ENCODE measurements at regions not wholly inside any gene's neighbourhood (a gene's known extent, or its start where the extent isn't known, plus 50 kb on each side); places are given as distances from the start of the nearest gene placed in this dataset.

DNA sequence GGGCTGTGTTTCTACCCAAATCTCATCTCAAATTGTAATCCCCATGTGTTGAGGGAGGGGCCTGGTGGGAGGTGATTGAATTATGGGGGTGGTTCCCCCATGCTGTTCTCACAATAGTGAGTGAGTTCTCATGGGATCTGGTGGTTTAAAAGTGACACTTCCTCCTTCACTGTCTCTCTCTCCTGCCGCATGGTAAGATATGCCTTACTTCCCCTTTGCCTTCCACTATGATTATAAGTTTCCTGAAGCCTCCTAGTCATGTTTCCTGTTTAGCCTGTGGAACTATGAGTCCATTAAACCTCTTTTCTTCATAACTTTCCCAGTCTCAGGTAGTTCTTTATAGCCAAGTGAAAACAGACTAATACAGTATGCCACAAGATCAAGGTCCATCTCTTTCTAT is 70.0 kb upstream of the MSX1 start:
- TF ChIP-seq, protein P1, sequence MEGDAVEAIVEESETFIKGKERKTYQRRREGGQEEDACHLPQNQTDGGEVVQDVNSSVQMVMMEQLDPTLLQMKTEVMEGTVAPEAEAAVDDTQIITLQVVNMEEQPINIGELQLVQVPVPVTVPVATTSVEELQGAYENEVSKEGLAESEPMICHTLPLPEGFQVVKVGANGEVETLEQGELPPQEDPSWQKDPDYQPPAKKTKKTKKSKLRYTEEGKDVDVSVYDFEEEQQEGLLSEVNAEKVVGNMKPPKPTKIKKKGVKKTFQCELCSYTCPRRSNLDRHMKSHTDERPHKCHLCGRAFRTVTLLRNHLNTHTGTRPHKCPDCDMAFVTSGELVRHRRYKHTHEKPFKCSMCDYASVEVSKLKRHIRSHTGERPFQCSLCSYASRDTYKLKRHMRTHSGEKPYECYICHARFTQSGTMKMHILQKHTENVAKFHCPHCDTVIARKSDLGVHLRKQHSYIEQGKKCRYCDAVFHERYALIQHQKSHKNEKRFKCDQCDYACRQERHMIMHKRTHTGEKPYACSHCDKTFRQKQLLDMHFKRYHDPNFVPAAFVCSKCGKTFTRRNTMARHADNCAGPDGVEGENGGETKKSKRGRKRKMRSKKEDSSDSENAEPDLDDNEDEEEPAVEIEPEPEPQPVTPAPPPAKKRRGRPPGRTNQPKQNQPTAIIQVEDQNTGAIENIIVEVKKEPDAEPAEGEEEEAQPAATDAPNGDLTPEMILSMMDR (IDR thresholded peaks at IDR 0.05): no peak
- TF ChIP-seq POLR2A (IDR thresholded peaks at IDR 0.05): no peak
- Histone ChIP-seq H3K27ac (no peak overlapping the region), H3K36me3 (replicated peaks in 1 of 2; ENCODE audit: insufficient read depth in 1 of 2, low read depth in 2 of 2) (no peaks in the 10 kb centered on the region), H3K4me1 (no peaks in the 10 kb centered on the region), H3K27me3 (no peaks in the 10 kb centered on the region), H3K4me3 (no peak overlapping the region), H3K9me3 (peaks cover 0 to 8% (median 0%) of the 10 kb centered on the region in 3 donors)
- no peak for DNase-seq
- WGBS, 2 donors: 79 to 90% methylated on average over 1 of the region's 1 CpG
- intact Hi-C loops (cut with DNase I): no loop called here
- no peak for ATAC-seq

DNA sequence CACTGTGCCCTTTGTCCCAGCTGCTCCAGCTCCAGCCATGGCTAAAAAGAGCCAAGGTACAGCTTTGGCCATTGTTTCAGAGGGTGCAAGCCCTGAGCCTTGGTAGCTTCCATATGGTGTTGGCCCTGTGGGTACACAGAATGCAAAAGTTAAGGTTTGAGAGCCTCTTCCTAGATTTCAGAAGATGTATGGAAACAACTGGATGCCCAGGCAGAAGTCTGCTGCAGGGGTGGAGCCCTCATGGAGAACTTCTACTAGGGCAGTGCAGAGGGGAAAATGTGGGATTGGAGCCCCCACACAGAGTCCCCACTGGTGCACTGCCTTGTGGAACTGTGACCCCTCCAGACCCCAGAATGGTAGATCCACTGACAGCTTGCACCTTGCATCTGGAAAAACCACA is 70.9 kb upstream of the MSX1 start:
- DNase-seq (no peak), ATAC-seq (no peak)
- H3K27ac ChIP-seq: no peak overlapping the region
- no peak overlapping the region for H3K4me3 ChIP-seq
- intact Hi-C loops (cut with DNase I): no loop called here
- TF ChIP-seq, protein P1 (IDR thresholded peaks at IDR 0.05): no peak
- TF ChIP-seq POLR2A (IDR thresholded peaks at IDR 0.05): no peak
- no peaks in the 10 kb centered on the region for H3K36me3 ChIP-seq (replicated peaks in 1 of 2; ENCODE audit: insufficient read depth in 1 of 2, low read depth in 2 of 2)
- no peaks in the 10 kb centered on the region for H3K4me1 ChIP-seq
- H3K9me3 ChIP-seq: peaks cover 0 to 8% (median 0%) of the 10 kb centered on the region in 3 donors
- no peaks in the 10 kb centered on the region for H3K27me3 ChIP-seq

DNA sequence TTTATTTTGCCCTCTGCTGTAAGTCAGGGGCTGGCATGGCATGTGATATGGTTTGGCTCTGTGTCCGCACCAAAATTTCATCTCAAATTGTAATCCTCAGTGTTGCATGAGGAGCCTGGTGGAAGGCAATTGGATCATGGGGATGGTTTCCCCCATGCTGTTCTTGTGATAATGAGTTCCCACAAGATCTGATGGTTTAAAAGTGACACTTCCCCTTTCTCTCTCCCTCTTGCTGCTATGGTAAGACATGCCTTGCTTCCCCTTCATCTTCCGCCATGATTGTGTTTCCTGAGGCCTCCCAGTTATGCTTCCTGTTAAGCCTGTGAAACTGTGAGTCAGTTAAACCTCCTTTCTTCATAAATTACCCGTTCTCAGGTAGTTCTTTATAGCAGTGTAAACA is 72.0 kb upstream of the MSX1 start:
- WGBS, 2 donors: 62 to 79% methylated on average over 3 of the region's 3 CpGs
- ATAC-seq: no peak

DNA sequence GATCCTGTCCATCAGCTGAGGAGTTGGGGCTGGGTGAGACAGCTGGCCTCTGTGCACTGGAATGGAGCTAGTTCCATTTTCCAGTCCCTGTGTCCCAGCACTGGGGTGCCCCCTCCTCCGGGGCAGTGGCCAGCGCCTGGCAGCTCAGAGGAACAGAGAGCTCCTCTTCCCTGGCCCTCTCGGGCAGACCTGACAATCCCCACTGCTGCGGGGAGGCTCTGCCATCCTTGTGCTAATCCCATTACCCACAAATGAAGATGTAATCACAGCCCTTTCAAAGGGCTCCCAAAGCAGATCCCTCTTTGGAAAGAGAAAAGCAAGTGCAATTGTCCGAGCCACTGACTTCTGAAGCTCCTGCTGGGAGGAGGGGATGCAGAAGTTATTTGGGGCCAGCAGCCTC is 75.1 kb upstream of the MSX1 start:
- intact Hi-C loops (cut with DNase I): no loop called here
- WGBS, 2 donors: 43 to 67% methylated on average over 1 to 5 of the region's 5 CpGs

More for the DNA sequence above, 72.0 kb upstream of the MSX1 start:
- no peaks in the 10 kb centered on the region for H3K27me3 ChIP-seq
- peaks cover 0 to 8% (median 0%) of the 10 kb centered on the region in 3 donors for H3K9me3 ChIP-seq
- TF ChIP-seq, protein P1 (IDR thresholded peaks at IDR 0.05): no peak
- no peak for TF ChIP-seq POLR2A (IDR thresholded peaks at IDR 0.05)
- H3K4me3 ChIP-seq: no peak overlapping the region
- no peaks in the 10 kb centered on the region for H3K36me3 ChIP-seq (replicated peaks in 1 of 2; ENCODE audit: insufficient read depth in 1 of 2, low read depth in 2 of 2)
- no peak overlapping the region for H3K27ac ChIP-seq
- no peaks in the 10 kb centered on the region for H3K4me1 ChIP-seq
- no peak for DNase-seq
- intact Hi-C loops (cut with DNase I): no loop called here

DNA sequence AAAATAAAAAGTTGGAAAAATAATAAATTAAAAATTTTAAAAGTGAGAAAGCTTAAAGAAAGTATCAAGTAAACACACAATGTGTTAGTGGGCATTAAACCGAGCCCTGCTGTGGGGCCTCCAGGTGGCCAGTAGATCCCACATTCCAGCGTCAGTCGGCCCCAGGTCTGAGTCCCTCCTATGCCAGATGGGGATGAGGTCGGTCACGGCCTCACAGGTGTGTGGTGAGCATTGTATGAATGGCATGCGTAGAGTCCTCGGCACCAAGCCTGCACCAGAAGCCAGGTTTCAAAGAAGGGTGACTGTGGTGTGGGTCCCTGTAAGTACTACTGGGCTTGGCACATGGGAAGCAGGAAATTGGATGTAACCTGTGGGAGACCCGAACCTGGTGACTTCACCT is 75.6 kb upstream of the MSX1 start:
- Histone ChIP-seq H3K4me1 (no peaks in the 10 kb centered on the region), H3K27me3 (no peaks in the 10 kb centered on the region), H3K4me3 (no peak overlapping the region), H3K9me3 (peaks cover 0 to 5% (median 0%) of the 10 kb centered on the region in 3 donors), H3K36me3 (replicated peaks in 1 of 2; ENCODE audit: insufficient read depth in 1 of 2, low read depth in 2 of 2) (no peaks in the 10 kb centered on the region), H3K27ac (no peak overlapping the region)
- DNase-seq: no peak
- intact Hi-C loops (cut with DNase I): no loop called here
- TF ChIP-seq POLR2A (IDR thresholded peaks at IDR 0.05): no peak
- TF ChIP-seq, protein P1 (IDR thresholded peaks at IDR 0.05): no peak
- no peak for ATAC-seq
- 53 to 54% methylated on average over 8 of the region's 8 CpGs for WGBS, 2 donors

More for the DNA sequence above, 75.1 kb upstream of the MSX1 start:
- H3K4me1 ChIP-seq: no peaks in the 10 kb centered on the region
- H3K9me3 ChIP-seq: peaks cover 0 to 8% (median 0%) of the 10 kb centered on the region in 3 donors
- ATAC-seq (no peak), DNase-seq (no peak)
- H3K36me3 ChIP-seq (replicated peaks in 1 of 2; ENCODE audit: insufficient read depth in 1 of 2, low read depth in 2 of 2): no peaks in the 10 kb centered on the region
- TF ChIP-seq, protein P1 (IDR thresholded peaks at IDR 0.05): no peak
- TF ChIP-seq POLR2A (IDR thresholded peaks at IDR 0.05): no peak
- no peaks in the 10 kb centered on the region for H3K27me3 ChIP-seq
- no peak overlapping the region for H3K4me3 ChIP-seq
- H3K27ac ChIP-seq: no peak overlapping the region

All from body of pancreas (tissue), 4 donors.